ENCODE measurements at regions not wholly inside any gene's neighbourhood (a gene's known extent, or its start where the extent isn't known, plus 50 kb on each side); places are given as distances from the start of the nearest gene placed in this dataset.

DNA sequence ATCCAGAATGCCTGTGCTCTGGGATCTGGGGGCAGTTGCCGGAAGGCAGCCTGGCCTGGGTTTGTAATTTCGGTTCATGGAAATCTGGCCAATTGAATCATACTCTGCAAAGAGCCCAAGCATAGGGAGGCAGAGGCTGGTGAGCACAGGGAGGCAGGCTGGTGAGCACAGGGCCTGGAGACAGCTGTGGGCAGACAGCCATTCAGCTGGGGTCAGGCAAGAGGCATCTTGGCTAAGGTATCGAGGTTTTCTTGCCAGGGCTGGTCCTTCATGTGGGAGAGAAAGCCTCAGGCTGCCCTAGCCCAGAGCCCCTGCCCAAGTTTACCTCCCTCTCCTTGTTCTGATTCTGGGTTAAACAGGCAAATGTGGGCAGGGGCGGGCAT is 63.7 kb upstream of the BAIAP2L1 start:
- Histone ChIP-seq H4K20me1 (ENCODE audit: insufficient read depth, low read length) (no peaks in the 10 kb centered on the region), H2AFZ (ENCODE audit: low read length) (no peak overlapping the region), H3K4me2 (ENCODE audit: low read depth, low read length) (no peak overlapping the region), H3K79me2 (ENCODE audit: insufficient read depth, low read length) (no peaks in the 10 kb centered on the region), H3K27me3 (ENCODE audit: control insufficient read depth in 1 of 2, insufficient read depth in 2 of 2, low read length in 2 of 2) (peaks cover 1 to 30% of the 10 kb centered on the region in 2 experiments; a peak in 3 of 5 replicates), H3K36me3 (replicated peaks in 1 of 2; ENCODE audit: control insufficient read depth in 1 of 2, insufficient read depth in 2 of 2, low read length in 2 of 2) (no peaks in the 10 kb centered on the region), H3K9me3 (ENCODE audit: low read length) (no peaks in the 10 kb centered on the region), H3K9ac (ENCODE audit: insufficient read depth, low read depth, low read length) (no peak overlapping the region), H3K4me1 (ENCODE audit: insufficient read depth, low read length) (peaks cover 8% of the 10 kb centered on the region; the same call in 1 of the 2 replicates), H3K27ac (ENCODE audit: extremely low read length, insufficient read depth, low read length) (no peak overlapping the region), H3K4me3 (replicated peaks in 1 of 3; ENCODE audit: insufficient read depth in 1 of 3, low read depth in 2 of 3, low read length in 3 of 3) (no peak overlapping the region)
- intact Hi-C loops (cut with micrococcal nuclease; ENCODE audit: unreplicated experiment) = no loop called here
- DNase-seq (ENCODE audit: low spot score) (no peak), ATAC-seq (no peak), FAIRE-seq (no peak)
- TF ChIP-seq ZMYM3 (CRISPR knock-in tag; IDR thresholded peaks at IDR 0.05) (no peak), JDP2 (CRISPR knock-in tag; IDR thresholded peaks at IDR 0.05; ENCODE audit: borderline replicate concordance) (no peak), REST (IDR thresholded peaks at IDR 0.05; ENCODE audit: borderline replicate concordance in 1 of 2, low read depth in 1 of 2, low read length in 2 of 2) (no peak), CHD2 (IDR thresholded peaks at IDR 0.05; ENCODE audit: low read depth, low read length) (no peak), KLF9 (CRISPR knock-in tag; IDR thresholded peaks at IDR 0.05; ENCODE audit: low read depth) (no peak), ZNF850 (CRISPR knock-in tag; conservative IDR thresholded peaks at IDR 0.05) (no peak), ZNF136 (CRISPR knock-in tag; IDR thresholded peaks at IDR 0.05; ENCODE audit: low read depth) (no peak), ETV6 (CRISPR knock-in tag; conservative IDR thresholded peaks at IDR 0.05) (no peak), HOXA5 (CRISPR knock-in tag; IDR thresholded peaks at IDR 0.05) (no peak), ZFP90 (CRISPR knock-in tag; IDR thresholded peaks at IDR 0.05; ENCODE audit: borderline replicate concordance) (no peak), ZFP82 (CRISPR knock-in tag; IDR thresholded peaks at IDR 0.05; ENCODE audit: borderline replicate concordance) (no peak), NR1H2 (CRISPR knock-in tag; IDR thresholded peaks at IDR 0.05; ENCODE audit: borderline replicate concordance, low read depth) (no peak), ZNF138 (CRISPR knock-in tag; IDR thresholded peaks at IDR 0.05; ENCODE audit: low read depth) (no peak), REL (CRISPR knock-in tag; conservative IDR thresholded peaks at IDR 0.05) (no peak), CENPX (CRISPR knock-in tag; IDR thresholded peaks at IDR 0.05) (no peak)
- in situ Hi-C loops (cut with HindIII; ENCODE audit: extremely low pct_ligation_motif_present, low pct_unique_long_range_greater_than_20kb) = no loop called here
- 36% methylated on average over 2 of the region's 4 CpGs for WGBS (ENCODE audit: low lambda C conversion rate)
- ChIA-PET POLR2A (no interaction called here), CTCF (ENCODE audit: low intra/inter-chr PET ratio, low total read pairs) (no interaction called here)
- no TSS peak for BruUV-seq (replicated peaks)

All from HepG2 (cell line).